Activated CD4-positive, alpha-beta T cell treated with anti-CD3 and anti-CD28 coated beads, Interleukin-2, amount 50 U/mL, for 24 hours (primary cell): ENCODE measurements at regions not wholly inside any gene's neighbourhood (a gene's known extent, or its start where the extent isn't known, plus 50 kb on each side); places are given as distances from the start of the nearest gene placed in this dataset.

Experiments
- DNase-seq, 2 donors: peaks; one replicate each; pipeline ENCODE4 v3.0.0-alpha.2; 2020; ENCODE audit warnings: low read depth in 1 of 2, low spot score in 1 of 2

DNA sequence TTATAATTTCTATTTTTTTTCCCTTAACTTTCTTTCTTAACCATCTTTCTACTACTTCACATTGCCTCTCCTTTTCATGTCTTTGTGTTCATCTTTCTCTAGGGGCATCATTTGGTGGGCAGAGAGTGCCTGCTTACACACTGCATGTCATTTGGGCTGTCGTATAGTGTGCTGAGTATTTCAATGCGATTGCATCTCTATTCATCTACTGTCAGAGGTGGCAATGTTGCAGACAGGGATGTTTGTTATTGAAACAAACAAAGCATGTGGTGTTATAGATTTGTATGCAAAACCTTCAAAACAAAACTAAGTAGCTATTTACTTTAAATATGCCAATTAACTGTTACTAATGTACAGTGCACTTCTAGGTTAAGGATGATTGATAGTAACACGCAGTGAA lies 141.1 kb upstream of the MEF2C start:
- no peak for DNase-seq

GRCh38 chr5:89020926-89021610 lies 138.1 kb upstream of the MEF2C start:
- no peak for DNase-seq

GRCh38 chr5:89016741-89017303 lies 133.8 kb upstream of the MEF2C start:
- DNase-seq = no peak

DNA sequence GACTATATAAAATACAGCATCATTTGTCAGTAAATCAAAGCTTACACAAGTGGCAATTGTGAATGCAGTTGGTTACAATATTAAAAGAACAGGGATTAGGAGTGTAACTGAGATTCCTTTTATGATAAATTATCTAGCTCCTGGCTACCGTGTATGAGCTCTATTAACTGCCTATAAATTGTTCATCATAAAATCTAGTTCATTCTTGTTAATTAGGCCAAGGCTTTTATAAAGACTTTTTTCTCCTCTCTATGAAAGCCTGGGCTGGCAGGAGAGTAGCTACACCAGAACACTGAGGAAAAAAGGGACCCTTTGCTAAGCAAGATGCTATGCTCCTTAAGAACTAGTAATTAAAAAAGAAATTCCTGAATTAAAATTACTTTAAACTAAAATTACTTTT lies 132.4 kb upstream of the MEF2C start:
- no peak for DNase-seq

DNA sequence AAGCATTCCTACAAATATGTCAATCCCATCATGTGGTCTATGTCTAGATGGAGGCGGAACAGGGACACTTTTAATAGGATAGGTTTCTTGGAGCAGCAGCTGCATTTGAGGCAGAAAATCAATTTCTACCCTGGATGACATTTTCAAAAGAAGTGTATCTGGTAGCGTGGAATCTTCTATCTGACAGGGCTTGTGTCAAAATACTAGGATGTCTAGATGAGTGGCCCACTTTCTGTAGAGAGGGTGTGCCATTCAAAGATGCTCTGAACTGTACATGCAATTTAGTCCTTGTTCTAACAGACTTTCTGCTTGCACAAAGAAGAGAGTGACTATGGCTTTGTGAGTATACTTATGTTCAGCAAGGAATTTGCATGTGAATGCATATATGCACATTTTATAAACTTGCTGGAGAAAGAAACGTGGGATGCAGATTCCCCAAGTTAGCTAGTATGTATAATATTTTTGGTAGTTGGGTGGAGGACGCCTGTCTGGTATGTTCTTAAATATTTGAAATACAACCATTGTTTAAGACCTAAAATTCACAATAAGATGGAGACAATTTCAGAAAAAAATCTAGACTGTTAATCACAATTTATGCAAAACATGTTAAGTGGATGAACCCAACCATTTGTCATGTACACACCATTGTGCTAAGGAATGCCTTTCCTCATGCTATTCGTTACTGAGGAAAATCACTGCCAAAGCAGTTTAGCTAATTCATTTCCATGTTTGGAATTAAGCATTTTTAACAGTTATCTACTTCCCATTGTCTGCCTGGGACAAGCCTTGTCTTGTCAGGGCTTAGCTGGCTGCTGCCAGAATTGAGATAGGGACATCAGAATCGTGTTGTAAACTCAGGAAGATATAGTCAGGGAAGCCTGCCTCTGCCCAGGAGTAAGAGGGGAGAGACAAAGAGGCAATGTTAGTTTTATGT lies 129.1 kb upstream of the MEF2C start:
- DNase-seq = no peak

DNA sequence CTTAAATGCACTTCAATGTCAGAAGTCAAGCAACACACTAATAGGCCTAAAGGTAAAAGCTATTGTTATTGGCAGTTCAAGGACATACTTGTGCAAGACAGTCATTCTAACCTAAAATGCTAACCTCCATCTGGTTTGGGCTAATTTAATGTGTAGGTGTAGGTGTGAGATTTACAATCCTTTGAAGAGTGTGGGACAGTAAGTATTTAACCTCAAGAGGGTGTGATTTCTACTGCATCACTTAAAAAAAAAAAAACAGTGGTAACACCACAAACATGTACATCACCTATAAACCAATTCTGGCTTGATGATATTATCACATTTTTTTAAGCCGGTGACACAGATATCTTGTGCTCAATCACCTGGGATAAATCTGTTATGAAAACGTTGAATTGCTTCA lies 127.5 kb upstream of the MEF2C start:
- no peak for DNase-seq

DNA sequence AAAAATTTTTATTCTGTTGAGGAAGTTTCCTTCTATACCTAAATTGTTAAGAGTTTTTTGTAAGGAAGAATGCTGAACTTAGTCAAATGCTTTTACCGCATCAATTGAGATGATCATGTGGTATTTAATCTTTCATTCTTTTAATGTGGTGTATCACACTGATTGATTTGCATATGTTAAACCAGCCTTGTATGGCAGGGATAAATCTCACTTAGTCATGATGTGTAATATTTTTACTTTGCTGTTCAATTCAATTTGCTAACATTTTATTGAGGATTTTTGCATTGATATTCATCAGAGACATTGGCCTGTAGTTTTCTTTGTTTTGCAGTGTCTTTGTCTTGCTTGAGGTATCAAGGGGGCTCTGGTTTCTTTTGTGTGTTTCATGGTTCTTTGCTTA lies 125.3 kb upstream of the MEF2C start:
- no peak for DNase-seq

DNA sequence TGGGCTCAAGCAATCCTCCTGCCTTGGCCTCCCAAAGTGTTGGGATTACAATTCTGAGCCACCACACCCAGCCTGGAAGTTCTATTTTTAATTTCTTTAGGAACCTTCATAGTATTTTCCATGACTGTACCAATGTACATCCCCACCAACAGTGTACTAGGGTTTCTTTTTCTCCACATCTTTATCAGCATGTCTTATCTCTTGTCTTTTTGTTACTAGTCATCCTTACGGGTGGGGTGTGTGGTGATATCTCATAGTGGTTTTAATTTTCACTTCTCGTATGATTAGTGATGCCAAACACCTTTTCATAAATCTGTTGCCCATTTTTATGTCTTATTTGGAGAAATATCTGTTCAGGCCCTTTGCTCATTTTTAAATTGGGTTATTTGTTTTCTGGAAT lies 123.0 kb upstream of the MEF2C start:
- no peak for DNase-seq

DNA sequence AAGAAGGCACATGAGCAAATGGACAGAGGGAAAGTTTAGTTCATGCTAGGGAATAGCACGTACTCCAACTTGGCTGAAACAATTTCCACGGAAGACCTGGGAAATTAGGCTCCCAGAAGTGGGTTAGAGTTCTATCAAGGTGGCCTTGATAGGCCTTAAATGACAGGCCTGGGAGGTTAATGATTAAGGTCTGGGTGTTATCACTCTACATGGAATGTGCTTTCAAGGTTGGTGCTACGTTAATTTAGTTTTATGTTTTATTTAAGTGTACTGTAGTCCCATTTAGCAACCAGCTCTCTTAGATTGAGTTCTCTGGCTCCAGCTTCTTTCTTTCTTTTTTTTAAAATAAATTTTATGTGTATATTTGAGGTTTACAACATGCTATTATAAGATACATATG lies 121.4 kb upstream of the MEF2C start:
- DNase-seq = no peak

DNA sequence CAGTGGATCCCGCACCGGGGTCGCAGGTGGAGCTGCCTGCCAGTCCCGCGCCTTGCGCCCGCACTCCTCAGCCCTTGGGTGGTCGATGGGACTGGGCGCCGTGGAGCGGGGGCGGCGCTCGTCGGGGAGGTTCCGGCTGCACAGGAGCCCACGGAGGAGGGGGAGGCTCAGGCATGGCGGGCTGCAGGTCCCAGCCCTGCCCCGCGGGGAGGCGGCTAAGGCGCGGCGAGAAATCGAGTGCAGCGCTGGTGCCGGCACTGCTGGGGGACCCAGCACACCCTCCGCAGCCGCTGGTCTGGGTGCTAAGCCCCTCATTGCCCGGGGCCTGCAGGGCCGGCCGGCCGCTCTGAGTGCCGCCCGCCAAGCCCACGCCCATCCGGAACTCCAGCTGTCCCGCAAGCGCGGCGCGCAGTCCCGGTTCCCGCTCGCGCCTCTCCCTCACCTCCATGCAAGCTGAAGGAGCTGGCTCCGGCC lies 120.6 kb upstream of the MEF2C start:
- DNase-seq = no peak

DNA sequence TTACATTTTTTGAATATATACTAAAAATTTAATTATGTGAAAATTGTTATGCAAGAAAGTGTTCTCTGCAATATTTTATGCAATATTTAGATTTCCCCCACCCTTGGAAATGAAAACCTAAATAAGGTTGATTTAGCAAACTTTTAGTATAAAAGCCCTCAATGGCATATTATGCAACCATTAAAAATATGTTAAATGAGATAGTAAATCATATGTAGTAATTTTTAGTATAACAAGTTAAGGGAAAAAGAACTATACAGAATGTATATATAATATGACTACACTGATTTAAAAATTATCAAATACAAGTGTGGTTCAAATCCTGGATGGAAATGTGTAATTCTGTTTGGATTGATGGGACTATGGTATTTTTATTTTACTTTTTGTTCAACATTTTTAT lies 116.9 kb upstream of the MEF2C start:
- no peak for DNase-seq

- DNase-seq = no peak
Measured at GRCh38 chr5:88997937-88998336, 115.0 kb upstream of the MEF2C start.

DNA sequence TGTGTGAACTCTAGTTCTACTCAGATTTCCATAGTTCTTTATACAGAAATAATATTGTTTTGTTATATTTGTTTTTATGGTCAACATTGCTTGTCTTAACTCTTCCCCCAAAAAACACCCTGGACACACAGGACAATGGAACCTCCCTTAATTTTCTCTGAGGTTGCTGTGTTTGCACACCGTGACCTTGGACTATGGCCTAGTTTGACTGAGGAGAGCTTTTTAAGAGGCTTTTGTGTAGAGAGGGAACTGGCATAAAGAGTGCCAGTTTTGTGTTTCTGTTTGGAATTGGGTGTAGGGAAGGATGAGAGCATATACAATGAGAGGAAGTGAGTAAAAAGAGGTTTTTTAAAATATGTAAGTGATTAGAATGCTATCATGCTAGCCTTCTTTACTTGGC lies 101.1 kb upstream of the MEF2C start:
- DNase-seq = no peak

DNA sequence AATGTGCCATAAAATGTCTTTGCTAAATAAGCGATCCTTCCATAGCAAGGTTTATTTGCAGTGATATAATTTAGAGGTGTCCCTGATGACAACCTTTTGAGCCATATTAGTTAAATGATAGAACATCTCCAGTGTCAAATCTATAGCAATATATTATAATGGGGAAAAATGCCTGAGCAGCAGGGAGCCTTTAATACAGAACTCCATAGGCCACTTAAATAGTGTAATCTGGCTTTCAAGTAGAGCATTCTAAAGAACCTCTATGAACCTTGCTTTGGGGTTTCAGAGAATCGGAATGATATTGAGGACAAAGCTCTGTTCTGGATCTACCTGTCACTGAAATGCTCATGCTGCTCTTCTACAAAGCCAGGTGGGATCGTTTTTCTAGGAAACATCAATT lies 96.7 kb upstream of the MEF2C start:
- DNase-seq = no peak

DNA sequence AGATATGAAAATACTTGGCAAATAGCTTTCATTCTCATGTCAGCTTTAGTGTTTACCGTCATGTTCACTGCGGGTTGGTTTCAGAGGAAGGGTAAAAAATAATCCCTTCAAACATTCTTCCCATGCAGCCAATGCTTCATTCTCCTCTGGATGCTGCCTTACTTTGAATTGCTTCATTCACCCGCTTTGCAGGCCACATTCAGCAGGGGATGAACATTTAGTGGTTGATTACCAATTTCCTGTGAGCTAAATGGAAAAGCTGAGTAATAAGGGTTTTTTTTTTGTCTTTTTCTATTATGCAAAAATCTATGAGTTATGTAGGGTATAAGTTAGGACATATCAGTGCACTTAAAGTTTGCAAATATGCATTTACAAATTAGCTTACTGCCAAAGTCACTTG lies 96.3 kb upstream of the MEF2C start:
- no peak for DNase-seq

GRCh38 chr5:88976914-88977313 lies 93.9 kb upstream of the MEF2C start:
- no peak for DNase-seq

DNA sequence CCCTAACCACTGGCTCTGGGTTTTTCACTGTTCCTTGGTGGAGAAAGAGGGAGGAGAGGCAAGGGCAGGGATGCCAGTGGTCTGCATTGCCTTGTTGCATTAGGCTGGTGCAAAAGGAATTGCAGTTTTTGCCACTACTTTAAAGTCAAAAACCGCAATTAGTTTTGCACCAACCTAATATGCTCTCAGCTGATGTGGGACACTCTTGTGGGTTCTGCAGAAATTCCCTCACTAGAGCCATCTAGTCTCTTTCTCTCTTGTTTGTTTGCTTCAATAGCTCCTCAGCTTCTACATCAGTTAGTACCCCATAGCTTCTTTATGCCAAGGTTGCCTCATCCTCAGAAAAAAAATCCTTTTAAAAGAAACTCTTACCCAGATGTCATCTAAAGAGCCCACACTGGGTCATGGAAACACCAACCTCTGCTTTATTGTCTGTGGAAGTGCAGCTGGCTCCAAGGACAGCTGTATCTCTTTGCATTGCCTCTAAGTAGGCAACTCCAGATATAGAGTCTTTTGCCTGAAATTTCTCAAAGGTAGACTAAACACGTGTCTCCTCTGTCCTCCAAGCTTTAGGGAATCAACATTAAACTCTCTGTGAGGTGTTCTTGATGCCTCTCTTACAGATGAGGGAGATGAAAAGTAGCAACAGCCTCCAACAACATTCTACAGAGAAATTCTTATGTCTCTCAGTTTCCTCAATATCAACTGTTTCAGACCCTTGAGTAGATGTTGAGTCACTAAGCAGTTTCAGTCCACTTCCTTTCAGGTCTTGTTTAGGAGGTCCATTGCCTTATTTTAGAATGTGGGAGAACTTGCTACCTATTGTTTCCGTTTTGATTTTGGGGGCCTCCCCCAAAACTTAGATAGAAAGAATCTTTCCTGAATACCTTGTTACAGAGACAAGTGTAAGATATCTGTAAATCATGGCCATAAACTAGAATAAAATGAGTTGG lies 84.9 kb upstream of the MEF2C start:
- DNase-seq = no peak

DNA sequence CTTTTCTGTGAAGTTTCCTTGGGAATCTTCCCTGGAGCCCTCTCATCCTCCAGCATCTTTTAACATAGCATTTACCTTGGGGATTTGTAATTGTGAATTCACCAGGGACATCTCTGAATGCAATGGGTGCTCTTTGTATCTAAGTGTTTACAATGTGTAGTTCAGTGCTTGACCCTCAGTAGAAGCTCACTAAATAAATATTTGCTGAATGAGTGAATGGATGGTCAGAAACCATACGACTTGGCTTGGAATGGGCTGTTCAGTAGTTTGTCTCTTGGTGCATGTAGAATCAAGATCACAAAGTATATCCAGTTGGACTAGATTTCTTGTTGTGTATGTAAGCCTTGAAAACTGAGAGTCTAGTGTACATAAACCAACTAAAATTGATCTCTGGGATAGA lies 81.8 kb upstream of the MEF2C start:
- DNase-seq = no peak

DNA sequence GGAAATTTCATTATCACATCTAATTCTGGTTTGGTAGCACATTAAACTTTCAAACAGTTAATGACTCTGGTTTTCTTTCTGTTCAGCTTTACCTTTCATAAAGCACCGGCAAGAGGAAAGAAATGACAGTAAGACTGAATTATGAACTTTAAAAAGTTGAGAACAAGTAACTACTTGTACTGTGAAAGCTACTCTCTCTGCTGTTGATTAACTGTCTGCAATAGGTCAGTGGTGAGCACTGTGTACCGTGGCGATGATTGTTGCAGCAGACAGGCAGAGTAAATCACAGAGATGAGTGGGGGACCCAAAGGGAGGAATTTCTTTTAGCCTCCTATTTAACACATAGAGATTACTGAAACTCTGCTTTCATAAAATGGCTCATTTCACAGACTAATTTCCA lies 74.0 kb upstream of the MEF2C start:
- DNase-seq = no peak

DNA sequence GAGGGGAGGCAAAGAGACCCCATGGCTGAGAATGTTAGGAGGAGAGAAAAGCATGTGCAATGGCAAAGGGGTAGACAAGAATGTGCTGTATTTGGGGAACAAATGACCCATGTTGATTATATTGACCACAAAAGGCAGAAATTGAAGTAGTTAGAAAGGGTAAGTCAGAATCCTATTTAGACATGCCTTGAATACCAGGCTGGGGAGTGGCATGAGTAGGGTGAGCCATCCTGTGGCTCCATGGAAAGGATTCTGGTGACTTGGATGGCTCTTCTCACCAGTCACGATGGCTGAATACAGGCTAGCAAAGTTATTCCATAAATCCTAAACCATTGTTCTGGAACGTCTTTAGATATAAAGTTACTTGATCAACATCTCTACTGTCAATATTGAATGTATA lies 73.4 kb upstream of the MEF2C start:
- no peak for DNase-seq

GRCh38 chr5:88955403-88955802 lies 72.4 kb upstream of the MEF2C start:
- no peak for DNase-seq
